NCI-H2227 (cell line): ENCODE measurements at regions not wholly inside any gene's neighbourhood (a gene's known extent, or its start where the extent isn't known, plus 50 kb on each side); places are given as distances from the start of the nearest gene placed in this dataset.

Experiments
- DNase-seq: peaks from one replicate; lab custom pipeline; 2025; ENCODE audit not compliant: unreplicated experiment; lab: John Stamatoyannopoulos, UW

DNA sequence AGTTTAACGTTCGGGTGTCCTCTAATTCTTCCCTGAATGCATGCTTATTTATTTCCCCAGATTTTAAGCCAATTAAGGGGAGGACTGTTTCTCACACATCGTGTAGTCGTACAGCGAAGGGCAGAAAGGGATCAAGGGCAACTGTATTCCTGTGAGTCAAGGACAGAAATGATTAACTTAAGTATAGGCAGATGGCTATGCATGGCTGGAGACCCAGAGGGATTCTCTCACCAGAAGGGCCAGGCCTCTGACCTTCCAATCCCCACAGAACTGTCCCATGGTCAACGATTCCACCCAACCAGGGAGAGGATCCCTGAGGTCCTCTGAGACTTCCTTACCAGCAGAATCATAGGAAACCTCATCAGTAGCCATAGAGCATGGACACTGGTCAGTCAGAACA is 161.8 kb upstream of the MAP1B start:
- DNase-seq: no peak

- no peak for DNase-seq
These were observed 160.8 kb upstream of the MAP1B start for GRCh38 chr5:71946343-71947030.

DNA sequence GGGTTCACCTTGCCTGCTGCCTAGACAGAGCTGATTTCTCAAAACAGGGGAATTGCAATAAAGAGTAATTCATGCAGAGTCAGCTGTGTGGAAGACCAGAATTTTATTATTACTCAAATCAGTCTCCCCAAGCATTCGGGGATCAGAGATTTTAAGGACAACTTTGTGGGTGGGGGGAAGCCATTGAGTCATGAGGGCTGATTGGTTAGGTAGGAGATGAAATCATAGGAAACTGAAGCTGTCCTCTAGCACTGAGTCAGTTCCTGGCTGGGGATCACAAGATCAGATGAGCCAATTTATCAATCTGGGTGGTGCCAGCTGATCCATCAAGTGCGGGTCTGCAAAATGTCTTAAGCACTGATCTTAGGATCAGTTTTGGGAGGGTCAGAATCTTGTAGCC is 159.1 kb upstream of the MAP1B start:
- DNase-seq: no peak

GRCh38 chr5:71949772-71950171 is 157.5 kb upstream of the MAP1B start:
- no peak for DNase-seq

- DNase-seq: no peak
These were observed 153.4 kb upstream of the MAP1B start for GRCh38 chr5:71953866-71954265.

GRCh38 chr5:71954329-71954728 is 152.9 kb upstream of the MAP1B start:
- DNase-seq: no peak

GRCh38 chr5:71955723-71956122 is 151.6 kb upstream of the MAP1B start:
- DNase-seq: no peak

DNA sequence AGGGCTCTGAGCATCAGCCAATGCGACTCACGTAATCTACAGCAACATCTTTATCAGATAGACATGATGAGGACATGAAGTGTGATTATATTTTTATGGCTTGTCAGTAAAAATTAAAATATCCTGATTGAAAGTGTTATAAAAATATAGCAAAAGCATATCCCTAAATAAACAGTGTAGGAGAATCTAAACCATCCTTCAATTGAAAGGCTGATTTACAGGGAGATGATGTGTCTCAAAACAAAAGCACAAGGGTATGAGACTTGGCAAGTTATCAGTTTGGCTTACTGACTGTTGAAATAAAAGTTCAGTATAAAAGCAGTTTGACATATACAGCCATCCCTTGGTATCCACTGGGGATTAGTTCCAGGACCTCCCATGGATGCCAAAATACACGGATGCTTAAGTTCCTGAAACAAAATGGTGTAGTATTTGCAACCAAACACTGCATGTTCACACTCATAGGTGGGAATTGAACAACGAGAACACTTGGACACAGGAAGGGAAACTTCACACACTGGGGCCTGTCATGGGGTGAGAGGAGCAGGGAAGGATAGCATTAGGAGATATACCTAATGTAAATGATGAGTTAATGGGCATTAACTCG is 149.9 kb upstream of the MAP1B start:
- no peak for DNase-seq

- no peak for DNase-seq
These were observed 147.1 kb upstream of the MAP1B start for GRCh38 chr5:71960195-71960594.

DNA sequence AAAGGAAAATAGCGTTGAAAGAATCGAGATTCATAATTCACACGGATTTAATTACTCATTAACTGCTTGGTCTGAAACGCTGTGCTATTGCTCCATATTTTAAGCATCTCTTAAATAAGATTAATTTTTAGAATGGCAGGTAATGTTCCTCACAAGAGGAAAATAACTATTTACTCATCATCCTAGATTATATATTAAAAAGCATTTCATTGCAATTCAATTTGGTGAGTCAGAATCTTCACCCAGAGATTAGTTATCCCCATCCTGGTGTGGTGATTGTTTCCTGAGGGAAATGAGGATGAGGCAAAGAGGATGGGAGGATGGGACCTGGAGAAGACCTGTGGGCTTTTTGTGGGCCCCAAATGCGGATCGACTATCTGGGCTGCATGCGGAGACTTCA is 145.5 kb upstream of the MAP1B start:
- no peak for DNase-seq

GRCh38 chr5:71969460-71969859 is 137.8 kb upstream of the MAP1B start:
- no peak for DNase-seq

DNA sequence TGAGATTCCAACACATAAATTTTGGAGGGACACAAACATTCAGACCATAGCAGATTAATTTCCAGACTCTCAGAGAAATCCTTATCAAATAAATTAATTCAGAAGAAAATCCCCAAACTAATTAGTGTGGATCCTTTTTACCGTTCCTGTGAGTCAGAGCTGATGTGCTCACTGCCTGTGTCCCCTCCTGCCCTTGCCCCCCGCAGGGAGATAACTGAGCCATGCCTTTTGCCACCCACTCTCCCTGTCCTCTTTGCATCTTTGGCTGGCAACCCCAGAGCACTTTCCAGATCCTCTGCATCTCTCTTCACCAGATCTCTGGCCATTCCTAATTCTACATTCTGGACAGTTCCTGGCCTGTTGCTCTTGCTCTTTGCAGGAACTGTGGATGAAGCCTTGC is 135.4 kb upstream of the MAP1B start:
- DNase-seq: no peak

DNA sequence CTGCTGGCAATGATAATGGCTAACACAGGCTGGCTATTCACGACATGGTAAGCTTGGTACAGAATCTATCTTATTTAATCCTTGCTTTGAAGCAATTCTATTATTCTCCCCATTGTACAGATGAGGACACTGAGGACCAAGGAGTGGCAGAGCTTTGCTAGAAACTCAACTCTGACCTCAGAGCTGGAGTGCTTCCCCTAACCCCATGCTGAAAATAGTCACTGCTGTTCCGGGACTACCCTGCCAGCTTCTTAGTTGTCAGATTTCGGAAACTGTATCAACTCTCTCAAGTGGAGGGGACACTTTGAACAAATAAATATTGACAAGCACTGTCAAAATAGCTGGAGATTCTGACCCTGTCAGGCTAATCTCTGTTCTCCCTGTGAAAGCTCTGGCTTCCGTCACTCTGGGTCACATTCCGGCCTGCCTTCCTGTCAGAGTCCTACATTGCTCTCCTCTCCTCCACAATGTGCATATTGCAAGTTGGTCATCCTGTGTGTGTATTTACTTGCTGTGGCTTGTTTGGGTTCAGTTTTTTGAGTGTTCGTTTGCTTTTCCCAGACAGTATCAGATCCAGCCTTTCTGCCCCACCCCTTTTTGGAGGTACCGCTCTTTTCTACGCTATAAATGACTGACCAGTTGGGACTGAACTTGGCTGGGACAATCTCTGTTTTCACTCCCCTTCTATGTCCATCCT is 134.3 kb upstream of the MAP1B start:
- no peak for DNase-seq

- no peak for DNase-seq
These were observed 133.7 kb upstream of the MAP1B start for GRCh38 chr5:71973563-71973962.

DNA sequence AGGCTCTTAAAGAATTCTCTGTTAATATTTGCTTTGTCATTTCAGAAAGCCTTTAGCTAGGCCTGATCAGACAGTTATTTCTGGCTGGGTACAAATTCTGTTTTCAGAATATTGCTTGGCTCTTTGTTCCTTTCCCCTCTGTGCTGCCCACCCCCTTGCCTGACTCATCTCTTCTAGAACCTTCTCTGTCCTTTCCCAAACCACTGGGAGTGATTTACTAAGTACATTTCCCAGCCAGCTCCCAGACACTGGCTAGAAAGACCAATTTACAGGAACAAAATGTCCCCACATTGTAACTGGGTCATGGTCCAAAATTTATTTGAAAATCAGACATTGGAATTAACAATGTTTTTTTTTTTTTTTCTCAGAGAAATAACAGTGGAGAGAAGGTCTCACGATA is 133.1 kb upstream of the MAP1B start:
- DNase-seq: no peak

DNA sequence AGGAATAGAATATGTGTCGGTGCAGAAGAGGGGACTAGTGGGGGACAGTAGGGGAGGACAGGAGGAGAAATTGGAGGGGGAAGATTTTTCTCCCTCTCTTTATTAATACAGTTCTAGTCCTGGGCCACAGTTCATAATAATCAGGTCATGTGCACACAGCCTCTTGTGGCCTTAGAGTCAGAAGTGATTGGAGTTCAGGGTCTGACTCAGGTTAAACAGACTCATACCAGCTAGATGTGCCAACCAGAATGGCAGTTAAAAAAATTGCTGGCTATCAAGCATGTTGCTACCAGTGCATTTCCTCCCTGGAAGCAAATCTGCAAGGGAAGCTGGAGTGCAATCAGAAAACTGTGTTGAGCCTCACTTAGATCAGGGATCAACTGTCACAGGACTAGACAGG is 132.7 kb upstream of the MAP1B start:
- no peak for DNase-seq

- no peak for DNase-seq
These were observed 130.8 kb upstream of the MAP1B start for GRCh38 chr5:71976449-71976848.

DNA sequence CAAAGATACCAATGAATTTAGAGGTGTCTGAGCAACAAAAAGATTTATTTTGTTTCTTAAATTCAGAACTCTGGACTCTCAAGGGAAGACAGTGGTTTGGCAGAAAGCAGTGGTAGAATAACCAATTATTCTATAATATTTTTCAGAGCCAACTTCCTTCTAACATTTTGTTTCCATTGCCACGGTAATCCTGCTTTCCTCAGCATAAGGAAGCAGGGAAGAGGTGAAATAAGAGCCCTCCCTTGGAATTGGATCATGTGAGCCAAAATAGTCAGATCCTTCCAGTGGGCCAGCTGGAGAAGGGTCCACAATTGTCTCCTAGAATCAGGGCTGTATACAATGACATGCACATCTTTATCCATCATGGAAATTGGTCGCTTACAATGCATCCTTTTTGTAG is 130.0 kb upstream of the MAP1B start:
- no peak for DNase-seq

GRCh38 chr5:71978216-71978615 is 129.1 kb upstream of the MAP1B start:
- no peak for DNase-seq

- no peak for DNase-seq
These were observed 124.4 kb upstream of the MAP1B start for GRCh38 chr5:71982717-71983395.

DNA sequence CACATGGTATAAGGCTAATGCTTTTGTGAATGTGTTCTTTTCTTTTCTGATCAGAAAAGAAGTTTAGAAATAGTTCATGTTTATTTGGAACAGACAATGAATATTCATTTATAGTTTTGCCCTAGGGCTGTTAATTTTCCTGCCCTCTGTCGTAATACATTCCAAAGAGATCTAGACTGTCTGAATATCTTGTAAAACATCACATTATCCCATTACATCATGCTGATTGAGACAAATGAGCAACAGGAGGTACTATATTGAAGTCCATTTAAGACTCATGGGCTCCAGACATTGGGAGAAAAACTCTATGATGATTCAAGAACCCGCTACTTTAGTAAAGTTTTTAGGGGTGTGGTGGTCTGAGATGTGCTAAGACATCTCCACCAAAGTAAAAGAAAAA is 121.2 kb upstream of the MAP1B start:
- no peak for DNase-seq

DNA sequence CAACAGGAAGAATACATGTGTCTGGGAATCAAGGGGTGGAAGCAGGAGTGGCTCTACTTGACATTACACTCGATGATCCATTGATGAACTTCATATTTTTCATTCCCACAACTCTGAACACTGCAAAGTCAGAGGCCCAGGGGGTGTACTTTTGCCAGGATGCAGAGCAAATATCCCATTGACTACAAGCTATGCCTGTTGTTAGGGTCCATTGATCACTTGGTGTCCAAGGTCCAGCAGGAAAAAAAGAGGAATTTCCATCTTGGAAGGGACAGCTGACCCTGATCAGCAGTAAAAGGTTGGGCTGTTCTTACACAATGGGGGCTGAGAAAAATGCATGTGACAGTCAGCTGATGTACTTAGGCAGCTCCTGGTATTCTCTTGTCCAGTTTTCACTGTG is 118.5 kb upstream of the MAP1B start:
- DNase-seq: no peak
